ENCODE measurements at regions not wholly inside any gene's neighbourhood (a gene's known extent, or its start where the extent isn't known, plus 50 kb on each side); places are given as distances from the start of the nearest gene placed in this dataset.

DNA sequence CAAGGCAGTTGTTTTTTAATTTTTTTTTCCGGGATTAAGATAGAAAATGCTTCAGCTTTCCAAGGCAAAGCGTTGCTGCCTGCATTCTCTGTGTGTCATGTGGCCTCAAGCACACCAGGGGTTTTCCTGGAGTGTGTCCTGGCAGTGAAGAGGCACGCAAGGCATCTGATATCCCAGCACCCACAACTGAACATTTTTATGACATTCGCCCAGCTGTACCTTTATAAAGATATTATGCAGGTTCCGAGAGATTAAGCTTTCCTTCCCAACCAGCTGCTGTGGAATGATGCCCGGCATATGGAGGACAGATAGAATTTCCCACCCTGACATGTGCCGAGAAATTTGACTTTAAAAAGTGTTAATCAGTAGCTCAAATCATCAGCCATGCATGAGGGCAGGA is 205.6 kb downstream of the GADD45G start:
- ChIA-PET CTCF (no interaction called here), POLR2A (no interaction called here), RAD21 (ENCODE audit: low non-redundant PET in 1 of 2, low total read pairs in 2 of 2, uncharacterized antibody in 2 of 2, unreplicated experiment in 2 of 2) (no interaction called here)
- Histone ChIP-seq H3K4me2 (ENCODE audit: low read length) (no peak overlapping the region), H3K4me3 (replicated peaks in 1 of 2; ENCODE audit: low read depth in 1 of 2, low read length in 2 of 2) (no peak overlapping the region), H3K27me3 (ENCODE audit: insufficient read depth, low read length) (peaks cover 15% of the 10 kb centered on the region), H3K9ac (ENCODE audit: low read length) (no peak overlapping the region), H3K27ac (ENCODE audit: low read depth, low read length) (no peak overlapping the region), H3K79me2 (ENCODE audit: insufficient read depth, low read length) (no peaks in the 10 kb centered on the region), H4K20me1 (ENCODE audit: insufficient read depth) (no peaks in the 10 kb centered on the region), H3K4me1 (ENCODE audit: control insufficient read depth in 1 of 2, insufficient read depth in 2 of 2, low read length in 2 of 2) (no peaks in the 10 kb centered on the region), H3K9me3 (ENCODE audit: control insufficient read depth in 1 of 2, insufficient read depth in 1 of 2, low read depth in 1 of 2, low read length in 2 of 2) (no peaks in the 10 kb centered on the region), H3K9me2 (ENCODE audit: insufficient read depth) (no peaks in the 10 kb centered on the region), H3K36me3 (ENCODE audit: control insufficient read depth in 1 of 2, insufficient read depth in 2 of 2, low read length in 2 of 2) (no peaks in the 10 kb centered on the region), H2AFZ (ENCODE audit: low read depth, low read length, poor library complexity, severe bottlenecking) (no peak overlapping the region)
- TF ChIP-seq JUND (IDR thresholded peaks at IDR 0.05) (no peak), RAD21 (IDR thresholded peaks at IDR 0.05; ENCODE audit: low read depth) (no peak), EZH2phosphoT487 (IDR thresholded peaks at IDR 0.05; ENCODE audit: borderline replicate concordance) (no peak), FOSL1 (IDR thresholded peaks at IDR 0.05; ENCODE audit: low read depth) (no peak), POLR2A (IDR thresholded peaks at IDR 0.05; ENCODE audit: borderline replicate concordance, extremely low read depth, insufficient read depth, insufficient read length) (no peak), POLR2AphosphoS5 (IDR thresholded peaks at IDR 0.05; ENCODE audit: low read depth, low read length) (no peak), TCF7L2 (IDR thresholded peaks at IDR 0.05; ENCODE audit: borderline replicate concordance, extremely low read depth, insufficient read depth, insufficient read length) (no peak), CBX3 (IDR thresholded peaks at IDR 0.05; ENCODE audit: low read depth) (no peak), SRF (IDR thresholded peaks at IDR 0.05; ENCODE audit: low read depth) (no peak), ZNF274 (IDR thresholded peaks at IDR 0.05; ENCODE audit: low read depth, low read length) (no peak), SP1 (IDR thresholded peaks at IDR 0.05; ENCODE audit: low read depth) (no peak), ZFX (IDR thresholded peaks at IDR 0.05) (no peak), CEBPB (IDR thresholded peaks at IDR 0.05; ENCODE audit: low read depth) (no peak), ELF1 (IDR thresholded peaks at IDR 0.05; ENCODE audit: borderline replicate concordance, low read depth) (no peak)
- TF ChIP-seq, protein P1, sequence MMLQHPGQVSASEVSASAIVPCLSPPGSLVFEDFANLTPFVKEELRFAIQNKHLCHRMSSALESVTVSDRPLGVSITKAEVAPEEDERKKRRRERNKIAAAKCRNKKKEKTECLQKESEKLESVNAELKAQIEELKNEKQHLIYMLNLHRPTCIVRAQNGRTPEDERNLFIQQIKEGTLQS (IDR thresholded peaks at IDR 0.05), result no peak
- TF ChIP-seq, protein P2, sequence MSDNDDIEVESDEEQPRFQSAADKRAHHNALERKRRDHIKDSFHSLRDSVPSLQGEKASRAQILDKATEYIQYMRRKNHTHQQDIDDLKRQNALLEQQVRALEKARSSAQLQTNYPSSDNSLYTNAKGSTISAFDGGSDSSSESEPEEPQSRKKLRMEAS (IDR thresholded peaks at IDR 0.05), result no peak
- TF ChIP-seq, protein P3, sequence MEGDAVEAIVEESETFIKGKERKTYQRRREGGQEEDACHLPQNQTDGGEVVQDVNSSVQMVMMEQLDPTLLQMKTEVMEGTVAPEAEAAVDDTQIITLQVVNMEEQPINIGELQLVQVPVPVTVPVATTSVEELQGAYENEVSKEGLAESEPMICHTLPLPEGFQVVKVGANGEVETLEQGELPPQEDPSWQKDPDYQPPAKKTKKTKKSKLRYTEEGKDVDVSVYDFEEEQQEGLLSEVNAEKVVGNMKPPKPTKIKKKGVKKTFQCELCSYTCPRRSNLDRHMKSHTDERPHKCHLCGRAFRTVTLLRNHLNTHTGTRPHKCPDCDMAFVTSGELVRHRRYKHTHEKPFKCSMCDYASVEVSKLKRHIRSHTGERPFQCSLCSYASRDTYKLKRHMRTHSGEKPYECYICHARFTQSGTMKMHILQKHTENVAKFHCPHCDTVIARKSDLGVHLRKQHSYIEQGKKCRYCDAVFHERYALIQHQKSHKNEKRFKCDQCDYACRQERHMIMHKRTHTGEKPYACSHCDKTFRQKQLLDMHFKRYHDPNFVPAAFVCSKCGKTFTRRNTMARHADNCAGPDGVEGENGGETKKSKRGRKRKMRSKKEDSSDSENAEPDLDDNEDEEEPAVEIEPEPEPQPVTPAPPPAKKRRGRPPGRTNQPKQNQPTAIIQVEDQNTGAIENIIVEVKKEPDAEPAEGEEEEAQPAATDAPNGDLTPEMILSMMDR (IDR thresholded peaks at IDR 0.05 in 2 of 3, conservative IDR thresholded peaks at IDR 0.05 in 1 of 3; ENCODE audit: borderline replicate concordance in 1 of 3, insufficient read depth in 1 of 3, low read depth in 2 of 3, low read length in 2 of 3), result no peak
- TF ChIP-seq, protein P4, sequence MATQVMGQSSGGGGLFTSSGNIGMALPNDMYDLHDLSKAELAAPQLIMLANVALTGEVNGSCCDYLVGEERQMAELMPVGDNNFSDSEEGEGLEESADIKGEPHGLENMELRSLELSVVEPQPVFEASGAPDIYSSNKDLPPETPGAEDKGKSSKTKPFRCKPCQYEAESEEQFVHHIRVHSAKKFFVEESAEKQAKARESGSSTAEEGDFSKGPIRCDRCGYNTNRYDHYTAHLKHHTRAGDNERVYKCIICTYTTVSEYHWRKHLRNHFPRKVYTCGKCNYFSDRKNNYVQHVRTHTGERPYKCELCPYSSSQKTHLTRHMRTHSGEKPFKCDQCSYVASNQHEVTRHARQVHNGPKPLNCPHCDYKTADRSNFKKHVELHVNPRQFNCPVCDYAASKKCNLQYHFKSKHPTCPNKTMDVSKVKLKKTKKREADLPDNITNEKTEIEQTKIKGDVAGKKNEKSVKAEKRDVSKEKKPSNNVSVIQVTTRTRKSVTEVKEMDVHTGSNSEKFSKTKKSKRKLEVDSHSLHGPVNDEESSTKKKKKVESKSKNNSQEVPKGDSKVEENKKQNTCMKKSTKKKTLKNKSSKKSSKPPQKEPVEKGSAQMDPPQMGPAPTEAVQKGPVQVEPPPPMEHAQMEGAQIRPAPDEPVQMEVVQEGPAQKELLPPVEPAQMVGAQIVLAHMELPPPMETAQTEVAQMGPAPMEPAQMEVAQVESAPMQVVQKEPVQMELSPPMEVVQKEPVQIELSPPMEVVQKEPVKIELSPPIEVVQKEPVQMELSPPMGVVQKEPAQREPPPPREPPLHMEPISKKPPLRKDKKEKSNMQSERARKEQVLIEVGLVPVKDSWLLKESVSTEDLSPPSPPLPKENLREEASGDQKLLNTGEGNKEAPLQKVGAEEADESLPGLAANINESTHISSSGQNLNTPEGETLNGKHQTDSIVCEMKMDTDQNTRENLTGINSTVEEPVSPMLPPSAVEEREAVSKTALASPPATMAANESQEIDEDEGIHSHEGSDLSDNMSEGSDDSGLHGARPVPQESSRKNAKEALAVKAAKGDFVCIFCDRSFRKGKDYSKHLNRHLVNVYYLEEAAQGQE (IDR thresholded peaks at IDR 0.05; ENCODE audit: low read depth), result no peak
- BruUV-seq (replicated peaks), result no TSS peak
- ATAC-seq (no peak), DNase-seq (ENCODE audit: low read depth, low spot score) (no peak)
- intact Hi-C loops (cut with micrococcal nuclease), result no loop called here
